ENCODE measurements at regions not wholly inside any gene's neighbourhood (a gene's known extent, or its start where the extent isn't known, plus 50 kb on each side); places are given as distances from the start of the nearest gene placed in this dataset.

- RAD21 ChIA-PET (ENCODE audit: unreplicated experiment): no interaction called here
- no peak for FAIRE-seq
- no peaks in the 10 kb centered on the region for H3K79me2 ChIP-seq (ENCODE audit: control insufficient read depth, insufficient read depth, low read length)
- no peak overlapping the region for H2AFZ ChIP-seq (ENCODE audit: control insufficient read depth, low read depth, low read length)
- ATAC-seq: no peak
- DNase-seq (ENCODE audit: low read depth, low spot score): no peak
- intact Hi-C loops (cut with micrococcal nuclease; ENCODE audit: unreplicated experiment) (no loop called here), in situ Hi-C loops (cut with MboI) (no loop called here)
- WGBS (ENCODE audit: insufficient coverage, insufficient replicate concordance, low lambda C conversion rate, missing lambda C conversion rate): 50% methylated on average over 2 of the region's 2 CpGs
- no peak overlapping the region for H3K9ac ChIP-seq (ENCODE audit: control insufficient read depth, insufficient read depth, low read length)
- H3K27ac ChIP-seq (ENCODE audit: control insufficient read depth, insufficient read depth): no peak overlapping the region
- no peak overlapping the region for H3K4me2 ChIP-seq (ENCODE audit: control insufficient read depth, insufficient read depth)
- CTCF ChIA-PET: no interaction called here
- H3K9me3 ChIP-seq (replicated peaks; ENCODE audit: control insufficient read depth, insufficient read depth, low read length): no peaks in the 10 kb centered on the region
- no peaks in the 10 kb centered on the region for H3K27me3 ChIP-seq (replicated peaks in 1 of 2; ENCODE audit: control insufficient read depth in 2 of 2, insufficient read depth in 2 of 2, low read length in 1 of 2)
- TF ChIP-seq CTCF (IDR thresholded peaks at IDR 0.05 in 2 of 3, conservative IDR thresholded peaks at IDR 0.05 in 1 of 3; ENCODE audit: control insufficient read depth in 2 of 3, extremely low read depth in 1 of 3, insufficient read depth in 1 of 3, low read depth in 3 of 3, low read length in 3 of 3) (no peak), POLR2A (IDR thresholded peaks at IDR 0.05; ENCODE audit: low read depth, low read length) (no peak), MTA2 (IDR thresholded peaks at IDR 0.05; ENCODE audit: low read depth) (no peak), CREM (IDR thresholded peaks at IDR 0.05; ENCODE audit: low read depth) (no peak), RELB (IDR thresholded peaks at IDR 0.05; ENCODE audit: low read depth) (no peak), TAF1 (IDR thresholded peaks at IDR 0.05; ENCODE audit: borderline replicate concordance, low read depth, low read length) (no peak), NR2F1 (conservative IDR thresholded peaks at IDR 0.05) (no peak), PML (IDR thresholded peaks at IDR 0.05; ENCODE audit: low read length) (no peak), FOXK2 (IDR thresholded peaks at IDR 0.05) (no peak), RAD21 (IDR thresholded peaks at IDR 0.05; ENCODE audit: insufficient read depth, low read depth, low read length) (no peak), CHD4 (IDR thresholded peaks at IDR 0.05) (no peak)
- TF ChIP-seq, protein P1, sequence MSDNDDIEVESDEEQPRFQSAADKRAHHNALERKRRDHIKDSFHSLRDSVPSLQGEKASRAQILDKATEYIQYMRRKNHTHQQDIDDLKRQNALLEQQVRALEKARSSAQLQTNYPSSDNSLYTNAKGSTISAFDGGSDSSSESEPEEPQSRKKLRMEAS (IDR thresholded peaks at IDR 0.05; ENCODE audit: low read depth, low read length): no peak
- H3K4me1 ChIP-seq (ENCODE audit: control insufficient read depth, insufficient read depth, low read length): no peaks in the 10 kb centered on the region
- POLR2A ChIA-PET: no interaction called here
- no peaks in the 10 kb centered on the region for H3K36me3 ChIP-seq (ENCODE audit: control insufficient read depth in 2 of 2, insufficient read depth in 2 of 2, low read length in 1 of 2)
- H4K20me1 ChIP-seq (ENCODE audit: control insufficient read depth, insufficient read depth): no peaks in the 10 kb centered on the region
- no TSS peak for BruUV-seq (replicated peaks)
- SMC1A ChIA-PET (ENCODE audit: uncharacterized antibody, unreplicated experiment): no interaction called here
- H3K4me3 ChIP-seq: no peak overlapping the region
Observed at GRCh38 chr5:161169776-161170175, 317.8 kb upstream of the ATP10B start.

Measured in GM12878 (cell line).